ENCODE measurements at regions not wholly inside any gene's neighbourhood (a gene's known extent, or its start where the extent isn't known, plus 50 kb on each side); places are given as distances from the start of the nearest gene placed in this dataset.

DNA sequence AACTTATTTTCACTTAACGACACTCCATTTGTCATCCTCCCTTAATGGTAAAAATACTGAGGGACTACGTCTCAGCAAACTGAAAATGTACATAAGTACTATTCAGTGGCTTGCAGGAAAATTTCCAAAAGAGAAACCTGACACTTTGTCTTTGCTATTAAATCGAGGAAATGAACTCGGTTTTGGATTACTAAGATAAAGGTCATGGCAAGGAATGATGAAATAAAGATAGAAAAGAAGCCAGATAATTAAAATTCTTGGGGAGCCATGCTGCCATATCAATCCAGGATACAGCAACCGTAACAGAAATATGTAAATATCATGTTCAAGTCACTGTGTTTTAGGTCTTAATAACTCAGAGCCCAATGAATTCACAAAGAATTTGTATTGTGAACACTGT is 647.8 kb downstream of the CDH9 start (continued):
- TF ChIP-seq, protein P1, sequence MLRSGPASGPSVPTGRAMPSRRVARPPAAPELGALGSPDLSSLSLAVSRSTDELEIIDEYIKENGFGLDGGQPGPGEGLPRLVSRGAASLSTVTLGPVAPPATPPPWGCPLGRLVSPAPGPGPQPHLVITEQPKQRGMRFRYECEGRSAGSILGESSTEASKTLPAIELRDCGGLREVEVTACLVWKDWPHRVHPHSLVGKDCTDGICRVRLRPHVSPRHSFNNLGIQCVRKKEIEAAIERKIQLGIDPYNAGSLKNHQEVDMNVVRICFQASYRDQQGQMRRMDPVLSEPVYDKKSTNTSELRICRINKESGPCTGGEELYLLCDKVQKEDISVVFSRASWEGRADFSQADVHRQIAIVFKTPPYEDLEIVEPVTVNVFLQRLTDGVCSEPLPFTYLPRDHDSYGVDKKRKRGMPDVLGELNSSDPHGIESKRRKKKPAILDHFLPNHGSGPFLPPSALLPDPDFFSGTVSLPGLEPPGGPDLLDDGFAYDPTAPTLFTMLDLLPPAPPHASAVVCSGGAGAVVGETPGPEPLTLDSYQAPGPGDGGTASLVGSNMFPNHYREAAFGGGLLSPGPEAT (IDR thresholded peaks at IDR 0.05; ENCODE audit: low read depth), result no peak

DNA sequence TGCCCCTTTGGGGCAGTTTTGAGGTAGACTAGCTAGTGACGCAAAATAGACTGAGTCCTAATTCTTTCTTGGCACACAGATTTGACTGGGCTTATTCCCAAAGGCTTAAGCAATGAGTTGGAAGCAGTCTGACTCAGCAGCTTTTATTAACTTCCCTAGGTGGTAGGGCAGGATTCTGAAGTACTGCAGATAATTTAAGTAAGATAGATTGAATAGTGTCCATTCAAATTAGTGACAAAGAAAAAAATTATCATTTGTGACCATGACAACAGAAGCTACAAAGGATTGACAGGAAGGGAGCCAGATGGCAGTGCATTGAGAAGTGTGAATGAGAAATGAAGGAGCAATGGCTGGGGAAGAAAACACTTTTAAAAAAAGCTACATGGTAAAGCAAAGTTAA is 649.4 kb downstream of the CDH9 start:
- in situ Hi-C loops (cut with MboI), result no loop called here
- Histone ChIP-seq H4K20me1 (ENCODE audit: control insufficient read depth, insufficient read depth) (no peaks in the 10 kb centered on the region), H3K79me2 (ENCODE audit: control insufficient read depth, insufficient read depth, low read length) (no peaks in the 10 kb centered on the region), H3K4me1 (ENCODE audit: control insufficient read depth, insufficient read depth, low read length) (no peaks in the 10 kb centered on the region), H3K4me2 (ENCODE audit: control insufficient read depth, insufficient read depth) (no peak overlapping the region), H3K9me3 (replicated peaks; ENCODE audit: control insufficient read depth, insufficient read depth, low read length) (no peaks in the 10 kb centered on the region), H3K36me3 (ENCODE audit: control insufficient read depth in 2 of 2, insufficient read depth in 2 of 2, low read length in 1 of 2) (no peaks in the 10 kb centered on the region), H3K27me3 (replicated peaks in 1 of 2; ENCODE audit: control insufficient read depth in 2 of 2, insufficient read depth in 2 of 2, low read length in 1 of 2) (no peaks in the 10 kb centered on the region), H2AFZ (ENCODE audit: control insufficient read depth, low read depth, low read length) (no peak overlapping the region), H3K9ac (ENCODE audit: control insufficient read depth, insufficient read depth, low read length) (no peak overlapping the region), H3K27ac (ENCODE audit: control insufficient read depth, insufficient read depth) (no peak overlapping the region), H3K4me3 (no peak overlapping the region)
- 0% methylated on average over 1 of the region's 1 CpG for WGBS (ENCODE audit: insufficient coverage, insufficient replicate concordance, low lambda C conversion rate, missing lambda C conversion rate)
- DNase-seq (ENCODE audit: low read depth, low spot score) (no peak), FAIRE-seq (no peak), ATAC-seq (no peak)
- intact Hi-C loops (cut with micrococcal nuclease; ENCODE audit: unreplicated experiment), result no loop called here
- SMC1A ChIA-PET (ENCODE audit: uncharacterized antibody, unreplicated experiment), result no interaction called here
- BruUV-seq (replicated peaks), result no TSS peak
- TF ChIP-seq BACH1 (IDR thresholded peaks at IDR 0.05; ENCODE audit: borderline replicate concordance), result no peak
- TF ChIP-seq TBL1XR1 (IDR thresholded peaks at IDR 0.05; ENCODE audit: low read depth, low read length), result no peak
- TF ChIP-seq NR2C2 (IDR thresholded peaks at IDR 0.05; ENCODE audit: borderline replicate concordance, control insufficient read depth, insufficient read length, low read depth), result no peak
- no peak for TF ChIP-seq ATF7 (IDR thresholded peaks at IDR 0.05; ENCODE audit: low read depth)
- TF ChIP-seq, protein P2, sequence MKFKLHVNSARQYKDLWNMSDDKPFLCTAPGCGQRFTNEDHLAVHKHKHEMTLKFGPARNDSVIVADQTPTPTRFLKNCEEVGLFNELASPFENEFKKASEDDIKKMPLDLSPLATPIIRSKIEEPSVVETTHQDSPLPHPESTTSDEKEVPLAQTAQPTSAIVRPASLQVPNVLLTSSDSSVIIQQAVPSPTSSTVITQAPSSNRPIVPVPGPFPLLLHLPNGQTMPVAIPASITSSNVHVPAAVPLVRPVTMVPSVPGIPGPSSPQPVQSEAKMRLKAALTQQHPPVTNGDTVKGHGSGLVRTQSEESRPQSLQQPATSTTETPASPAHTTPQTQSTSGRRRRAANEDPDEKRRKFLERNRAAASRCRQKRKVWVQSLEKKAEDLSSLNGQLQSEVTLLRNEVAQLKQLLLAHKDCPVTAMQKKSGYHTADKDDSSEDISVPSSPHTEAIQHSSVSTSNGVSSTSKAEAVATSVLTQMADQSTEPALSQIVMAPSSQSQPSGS (IDR thresholded peaks at IDR 0.05; ENCODE audit: low read length), result no peak
- TF ChIP-seq CREB1 (IDR thresholded peaks at IDR 0.05; ENCODE audit: low read depth), result no peak
- TF ChIP-seq JUNB (IDR thresholded peaks at IDR 0.05), result no peak
- no peak for TF ChIP-seq ZNF622 (IDR thresholded peaks at IDR 0.05)
- TF ChIP-seq MXI1 (IDR thresholded peaks at IDR 0.05; ENCODE audit: low read depth, low read length), result no peak
- TF ChIP-seq MTA3 (IDR thresholded peaks at IDR 0.05; ENCODE audit: borderline replicate concordance, low read length), result no peak
- TF ChIP-seq, protein P3, sequence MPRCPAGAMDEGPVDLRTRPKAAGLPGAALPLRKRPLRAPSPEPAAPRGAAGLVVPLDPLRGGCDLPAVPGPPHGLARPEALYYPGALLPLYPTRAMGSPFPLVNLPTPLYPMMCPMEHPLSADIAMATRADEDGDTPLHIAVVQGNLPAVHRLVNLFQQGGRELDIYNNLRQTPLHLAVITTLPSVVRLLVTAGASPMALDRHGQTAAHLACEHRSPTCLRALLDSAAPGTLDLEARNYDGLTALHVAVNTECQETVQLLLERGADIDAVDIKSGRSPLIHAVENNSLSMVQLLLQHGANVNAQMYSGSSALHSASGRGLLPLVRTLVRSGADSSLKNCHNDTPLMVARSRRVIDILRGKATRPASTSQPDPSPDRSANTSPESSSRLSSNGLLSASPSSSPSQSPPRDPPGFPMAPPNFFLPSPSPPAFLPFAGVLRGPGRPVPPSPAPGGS (IDR thresholded peaks at IDR 0.05; ENCODE audit: borderline replicate concordance, insufficient read depth, low read depth, low read length, poor library complexity, severe bottlenecking), result no peak
- TF ChIP-seq CHD4 (IDR thresholded peaks at IDR 0.05), result no peak
- TF ChIP-seq POLR2A (IDR thresholded peaks at IDR 0.05; ENCODE audit: low read depth, low read length), result no peak
- no peak for TF ChIP-seq SP1 (IDR thresholded peaks at IDR 0.05; ENCODE audit: low read depth, low read length)
- TF ChIP-seq FOS (IDR thresholded peaks at IDR 0.05; ENCODE audit: borderline replicate concordance, extremely low read depth, insufficient read length), result no peak
- no peak for TF ChIP-seq TCF7 (IDR thresholded peaks at IDR 0.05; ENCODE audit: borderline replicate concordance)
- TF ChIP-seq CREM (IDR thresholded peaks at IDR 0.05; ENCODE audit: low read depth), result no peak
- no peak for TF ChIP-seq FOXM1 (IDR thresholded peaks at IDR 0.05; ENCODE audit: low read depth, low read length)
- no peak for TF ChIP-seq POLR2AphosphoS5 (IDR thresholded peaks at IDR 0.05; ENCODE audit: low read length)
- no peak for TF ChIP-seq IKZF2 (IDR thresholded peaks at IDR 0.05)
- CTCF ChIA-PET, result no interaction called here
- POLR2A ChIA-PET, result no interaction called here
- RAD21 ChIA-PET (ENCODE audit: unreplicated experiment), result no interaction called here
